HG02588 (cell line): ENCODE measurements at regions not wholly inside any gene's neighbourhood (a gene's known extent, or its start where the extent isn't known, plus 50 kb on each side); places are given as distances from the start of the nearest gene placed in this dataset.
A peak's percentile ranks its signal among the peaks of the same experiment; 100 is the strongest.
"Not testable (repeated sequence)": the region's sequence is repeated elsewhere in the genome, so short reads cannot be mapped to it uniquely, and the experiment has no call there.

Experiments used
- ATAC-seq: cut with Tn5 transposase; IDR thresholded peaks from one replicate; pipeline ENCODE4 v1.9.1; 2021; ENCODE audit warnings: mild to moderate bottlenecking, moderate library complexity; ENCODE audit not compliant: unreplicated experiment

- ATAC-seq: not testable (repeated sequence)
These were observed 62.3 kb upstream of the UGT2A3 start for GRCh38 chr4:69013933-69014332.

GRCh38 chr4:69017986-69018385 is 66.4 kb upstream of the UGT2A3 start:
- not testable (repeated sequence) for ATAC-seq

- ATAC-seq: not testable (repeated sequence)
These were observed 68.2 kb upstream of the UGT2A3 start for GRCh38 chr4:69019538-69020461.

GRCh38 chr4:69020462-69020807 is 68.8 kb upstream of the UGT2A3 start:
- not testable (repeated sequence) for ATAC-seq

GRCh38 chr4:69025191-69025998 is 70.9 kb upstream of the UGT2B7 start:
- ATAC-seq: peak; percentile 65

GRCh38 chr4:69025999-69026387 is 70.3 kb upstream of the UGT2B7 start:
- ATAC-seq: no peak

GRCh38 chr4:69026974-69027373 is 69.3 kb upstream of the UGT2B7 start:
- ATAC-seq: no peak

- no peak for ATAC-seq
These were observed 65.9 kb upstream of the UGT2B7 start for GRCh38 chr4:69030326-69030725.

- ATAC-seq: no peak
These were observed 63.2 kb upstream of the UGT2B7 start for GRCh38 chr4:69032847-69033638.

- not testable (repeated sequence) for ATAC-seq
These were observed 61.9 kb upstream of the UGT2B7 start for GRCh38 chr4:69034315-69034740.

GRCh38 chr4:69038582-69038981 is 57.7 kb upstream of the UGT2B7 start:
- no peak for ATAC-seq

- no peak for ATAC-seq
These were observed 57.2 kb upstream of the UGT2B7 start for GRCh38 chr4:69039071-69039470.

- ATAC-seq: no peak
These were observed 52.0 kb upstream of the UGT2B7 start for GRCh38 chr4:69044247-69044646.
